ENCODE measurements at regions not wholly inside any gene's neighbourhood (a gene's known extent, or its start where the extent isn't known, plus 50 kb on each side); places are given as distances from the start of the nearest gene placed in this dataset.
"Not testable (repeated sequence)": the region's sequence is repeated elsewhere in the genome, so short reads cannot be mapped to it uniquely, and the experiment has no call there.

DNA sequence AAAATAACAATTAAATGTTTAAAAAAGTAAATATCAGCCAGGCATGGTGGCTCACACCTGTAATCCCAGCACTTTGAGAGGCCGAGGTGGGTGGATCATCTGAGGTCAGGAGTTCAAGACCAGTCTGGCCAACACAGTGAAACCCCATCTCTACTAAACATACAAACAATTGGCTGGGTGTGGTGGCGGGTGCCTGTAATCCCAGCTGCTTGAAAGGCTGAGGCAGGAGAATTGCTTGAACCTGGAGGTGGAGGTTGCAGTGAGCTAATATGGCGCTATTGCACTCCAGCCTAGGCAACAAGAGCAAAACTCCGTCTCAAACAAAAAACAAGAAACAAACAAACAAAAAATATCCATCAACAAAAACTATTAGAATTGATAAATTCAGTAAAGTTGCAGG, 77.5 kb downstream of the SNX5 start:
- DNase-seq, result not testable (repeated sequence)

DNA sequence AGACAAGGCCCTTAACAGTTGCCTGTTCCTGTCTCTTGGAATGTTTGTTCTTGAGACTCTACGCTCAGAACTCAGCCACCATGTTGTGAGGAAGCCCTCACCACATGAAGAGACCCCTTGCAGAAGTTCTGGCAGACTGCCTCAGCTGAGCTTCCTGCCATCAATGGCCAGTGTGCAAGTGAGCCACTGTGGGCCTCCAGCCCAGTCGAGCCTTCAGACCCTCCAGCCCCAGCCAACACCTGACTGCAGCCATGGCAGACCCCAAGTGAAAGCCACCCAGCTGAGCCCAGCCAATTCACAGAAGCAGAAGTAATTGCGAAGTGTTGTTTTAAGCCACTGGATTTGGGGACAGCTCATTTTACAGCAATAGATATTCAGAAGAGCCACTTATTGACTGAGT, 78.3 kb downstream of the SNX5 start:
- DNase-seq, result no peak

GRCh38 chr20:17889226-17889625, 79.4 kb downstream of the SNX5 start:
- peak; percentile 19 for DNase-seq

- DNase-seq, result no peak
Measured at GRCh38 chr20:17888044-17888443, 80.5 kb downstream of the SNX5 start.

- DNase-seq, result no peak
Measured at GRCh38 chr20:17887331-17888030, 81.1 kb downstream of the SNX5 start.

- peak; percentile 40 for DNase-seq
Measured at GRCh38 chr20:17885544-17885943, 83.0 kb downstream of the SNX5 start.

GRCh38 chr20:17885076-17885475, 83.5 kb downstream of the SNX5 start:
- no peak for DNase-seq

- DNase-seq, result no peak
Measured at GRCh38 chr20:17884307-17885003, 84.1 kb downstream of the SNX5 start.

- DNase-seq, result no peak
Measured at GRCh38 chr20:17883592-17884306, 84.8 kb downstream of the SNX5 start.

GRCh38 chr20:17882834-17883591, 85.6 kb downstream of the SNX5 start:
- no peak for DNase-seq

- DNase-seq, result no peak
Measured at GRCh38 chr20:17882065-17882833, 86.3 kb downstream of the SNX5 start.

DNA sequence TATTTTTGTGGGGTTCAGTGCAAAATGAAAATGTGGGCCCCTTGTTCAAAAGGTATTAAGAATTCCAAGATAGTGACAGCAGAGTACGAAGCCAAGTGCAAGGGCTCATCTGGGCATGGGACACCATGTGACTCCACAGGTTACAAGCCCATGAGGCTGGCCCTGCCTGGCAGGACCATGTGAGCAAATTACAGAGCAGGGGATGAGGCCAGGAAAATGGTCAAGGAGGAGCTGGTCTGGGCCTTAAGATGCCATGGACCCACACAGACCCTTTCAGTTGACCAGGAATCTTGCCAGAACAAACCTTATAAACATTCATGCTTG, 86.9 kb downstream of the SNX5 start:
- no peak for DNase-seq

- no peak for DNase-seq
Measured at GRCh38 chr20:17878912-17879602, 89.5 kb downstream of the SNX5 start.

- DNase-seq, result no peak
Measured at GRCh38 chr20:17878069-17878911, 90.3 kb downstream of the SNX5 start.

DNA sequence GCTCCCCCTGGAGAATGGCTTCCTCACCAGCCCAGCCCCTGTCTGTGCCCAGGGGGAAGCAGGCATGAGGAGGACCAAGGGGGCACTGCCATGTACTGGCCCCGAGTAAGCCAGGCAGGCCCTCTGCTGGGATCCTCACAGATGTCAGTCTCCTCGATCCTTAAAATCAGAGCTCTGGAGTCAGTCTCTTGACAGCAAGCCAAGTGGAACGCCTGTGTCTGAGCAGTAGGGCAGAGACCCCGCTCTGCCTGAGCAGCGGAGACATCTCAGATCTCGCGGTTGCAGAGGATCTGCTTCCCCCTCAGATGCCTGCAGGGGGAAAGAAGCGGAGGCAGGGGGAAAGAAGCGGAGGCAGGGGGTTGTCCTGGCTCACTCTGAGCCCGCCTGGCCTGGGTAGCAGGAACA, 92.6 kb downstream of the SNX5 start:
- DNase-seq, result no peak

DNA sequence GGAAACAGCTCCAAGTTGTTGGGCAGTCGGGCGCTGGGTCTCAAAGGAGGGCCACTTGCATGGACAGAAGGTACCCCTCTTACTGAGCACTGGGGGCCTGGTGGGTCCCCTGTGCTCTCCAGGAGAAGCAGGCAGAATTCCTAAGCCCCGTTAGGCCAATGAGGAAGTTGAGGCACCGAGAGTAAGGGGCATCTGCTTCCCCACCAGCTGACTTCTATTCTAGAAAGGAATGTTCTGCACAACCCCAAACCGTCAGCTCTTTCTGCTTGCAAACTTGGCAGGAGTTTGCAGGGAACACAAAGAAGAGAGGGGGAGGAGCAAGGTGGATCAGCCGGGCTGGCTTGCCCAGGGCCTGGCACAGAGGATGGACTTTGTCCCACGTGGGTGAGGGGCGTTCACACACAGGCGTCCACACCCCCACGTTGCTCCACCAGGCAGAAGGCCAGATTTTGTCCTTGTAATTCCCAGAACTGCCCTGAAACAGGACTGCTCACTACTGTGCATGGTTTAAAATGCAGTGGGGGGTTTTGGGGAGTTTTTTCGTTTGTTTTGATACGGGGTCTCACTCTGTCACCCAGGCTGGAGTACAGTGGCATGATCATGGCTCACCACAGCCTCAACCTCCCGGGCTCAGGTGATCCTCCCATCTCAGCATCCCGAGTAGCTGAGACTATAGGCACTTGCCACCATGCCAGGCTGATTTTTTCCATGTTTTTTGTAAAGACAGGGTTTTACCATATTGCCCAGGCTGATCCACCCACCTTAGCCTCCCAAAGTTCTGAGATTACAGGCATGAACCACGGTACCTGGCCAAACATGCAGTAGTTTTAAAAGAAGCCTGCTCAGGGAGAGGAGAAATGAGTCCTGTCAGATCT, 93.3 kb downstream of the SNX5 start:
- DNase-seq, result peak; percentile 37

DNA sequence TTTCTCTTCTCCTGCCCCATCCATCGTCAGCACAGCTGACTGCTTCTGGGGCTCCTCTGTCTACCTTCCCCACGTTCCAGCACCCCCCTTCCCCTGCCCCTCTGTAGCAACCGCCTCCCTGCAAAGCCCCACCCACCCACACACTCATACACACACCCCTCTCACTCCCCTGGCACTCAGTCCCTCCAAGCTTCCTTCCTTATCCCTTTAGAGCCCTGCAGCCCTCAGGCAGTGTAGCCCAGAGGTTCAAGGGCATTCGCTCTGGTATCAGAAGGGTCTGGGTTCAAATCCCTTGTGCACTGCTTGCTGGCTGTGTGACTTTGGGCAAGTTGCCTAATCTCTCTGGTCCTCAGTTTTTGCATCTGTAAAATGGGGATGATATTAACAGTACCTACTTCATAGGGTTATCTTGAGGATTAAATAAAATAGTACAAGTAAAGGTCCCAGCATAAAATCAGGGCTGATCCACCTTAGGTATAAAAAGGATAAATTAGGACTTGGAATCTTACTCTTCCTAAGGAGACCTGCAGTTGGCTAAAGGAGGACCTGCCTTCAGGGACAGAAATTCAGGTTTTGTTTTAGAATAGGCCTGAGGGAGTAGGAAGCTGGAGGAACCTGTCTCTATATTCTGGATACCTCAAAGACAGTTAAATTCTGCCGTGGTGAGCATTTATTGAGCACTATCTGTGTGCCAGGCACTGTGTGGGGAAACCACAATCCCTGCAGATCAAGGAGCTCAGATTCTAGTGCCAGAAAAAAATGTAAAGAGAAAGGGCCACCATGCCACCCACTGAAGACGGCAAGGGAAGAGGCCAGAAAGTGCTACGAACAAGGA, 94.1 kb downstream of the SNX5 start:
- DNase-seq, result no peak

DNA sequence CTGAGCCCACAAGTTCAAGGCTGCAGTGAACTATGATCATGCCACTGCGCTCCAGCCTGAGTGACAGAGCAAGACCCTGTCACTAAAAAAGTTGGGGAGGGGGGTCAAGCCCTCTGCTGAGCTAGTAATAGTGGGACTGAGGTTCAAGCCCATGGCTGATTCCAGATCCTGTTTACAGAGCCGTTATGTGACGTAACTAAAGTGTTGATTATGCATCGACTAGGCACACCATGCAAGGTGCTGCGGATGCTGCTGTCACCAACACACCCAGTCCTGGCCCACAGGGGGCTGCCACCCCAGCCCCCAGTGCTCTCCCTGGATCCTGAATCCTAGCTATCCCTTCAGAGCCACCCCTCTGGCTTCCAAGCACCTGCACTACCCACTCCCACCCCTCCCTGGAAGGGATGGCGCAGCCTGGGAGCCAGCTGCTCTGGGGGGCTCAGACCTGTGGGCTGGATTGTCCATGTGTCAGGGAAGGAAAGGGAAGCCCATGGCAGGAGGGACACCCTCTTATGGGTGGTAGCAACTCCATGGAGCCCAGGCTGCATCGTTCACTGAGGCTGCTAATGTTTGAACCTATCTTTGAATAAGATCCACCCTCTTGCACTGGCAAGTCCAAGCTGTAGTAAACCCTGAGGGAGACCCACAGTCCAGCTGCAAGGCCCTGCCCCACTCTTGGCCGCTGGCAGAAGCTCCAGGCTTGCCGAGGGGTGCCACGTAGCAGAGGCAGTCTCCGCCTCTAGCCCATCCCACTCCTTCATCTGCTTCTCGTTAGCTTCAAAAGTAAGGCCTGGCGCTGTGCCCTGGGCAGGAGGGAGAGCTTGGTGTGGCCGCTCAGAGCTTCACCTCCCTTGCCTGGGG, 95.0 kb downstream of the SNX5 start:
- DNase-seq, result peak; percentile 67

Data from dermis blood vessel endothelial cell (primary cell).